Spleen (tissue), 7 donors: ENCODE measurements at regions not wholly inside any gene's neighbourhood (a gene's known extent, or its start where the extent isn't known, plus 50 kb on each side); places are given as distances from the start of the nearest gene placed in this dataset.
"Not testable (repeated sequence)": the region's sequence is repeated elsewhere in the genome, so short reads cannot be mapped to it uniquely, and the experiment has no call there.

Source experiments
- CTCF ChIP-seq, 11 experiments: fragments of 200-600 bp in 7 of 11; fragments of 450-650 bp in 4 of 11; sonication (generic) in 4 of 11; IDR thresholded peaks in 8 of 11; conservative IDR thresholded peaks in 3 of 11; 1 replicate in 7 of 11; 2 replicates in 4 of 11; pipeline versions ENCODE4 v1.4.0 to v1.8.0; 2016 to 2021; ENCODE audit warnings: antibody characterized with exemption in 11 of 11, inconsistent platforms in 4 of 11, mild to moderate bottlenecking in 1 of 11
- POLR2A ChIP-seq, 3 donors: fragments of 450-650 bp; IDR thresholded peaks; one replicate each; pipeline ENCODE4 v1.5.1; 2017; ENCODE audit warnings: antibody characterized with exemption in 3 of 3, mild to moderate bottlenecking in 1 of 3
- donor health status: DM: no; HTN: no; CAD: no; lungs with moderate emphysema.
- donor health status: DM: no; HTN: no; CAD: no.
- donor health status: DM: no; HTN: no; CAD: no.

- TF ChIP-seq POLR2A (IDR thresholded peaks at IDR 0.05); CTCF (IDR thresholded peaks at IDR 0.05 in 8 of 11, conservative IDR thresholded peaks at IDR 0.05 in 3 of 11): not testable (repeated sequence)
Observed at GRCh38 chr2:110373519-110373918, 99.1 kb downstream of the LIMS4 start.
